ENCODE measurements at regions not wholly inside any gene's neighbourhood (a gene's known extent, or its start where the extent isn't known, plus 50 kb on each side); places are given as distances from the start of the nearest gene placed in this dataset.

- no peak for TF ChIP-seq CTCF (IDR thresholded peaks at IDR 0.05; ENCODE audit: insufficient read depth, low read length, poor library complexity, severe bottlenecking)
- TF ChIP-seq EZH2phosphoT487 (conservative IDR thresholded peaks at IDR 0.05; ENCODE audit: low read length): no peak
These were observed 475.8 kb downstream of the FOXO1 start for GRCh38 chr13:40190641-40191100.

All from SU-DHL-6 (cell line).